Suprapubic skin (tissue), 4 donors: ENCODE measurements at regions not wholly inside any gene's neighbourhood (a gene's known extent, or its start where the extent isn't known, plus 50 kb on each side); places are given as distances from the start of the nearest gene placed in this dataset.

Experiments used
- EP300 ChIP-seq: sonication (generic); formaldehyde crosslinking; IDR thresholded peaks from one replicate; pipeline ENCODE4 v1.6.1; 2017; ENCODE audit warnings: antibody characterized with exemption
- POLR2A ChIP-seq, 2 donors: fragments of 450-650 bp; IDR thresholded peaks; one replicate each; pipeline ENCODE4 v1.6.1; 2017; ENCODE audit warnings: antibody characterized with exemption in 2 of 2, mild to moderate bottlenecking in 2 of 2, moderate library complexity in 2 of 2
- POLR2AphosphoS5 ChIP-seq, 3 donors: sonication (generic); formaldehyde crosslinking; IDR thresholded peaks; one replicate each; pipeline ENCODE4 v1.6.1; 2017; ENCODE audit warnings: antibody characterized with exemption in 3 of 3
- TF ChIP-seq, protein P1 (sequence below), 2 donors: fragments of 200-600 bp in 1 of 2; fragments of 450-650 bp in 1 of 2; sonication (generic) in 1 of 2; IDR thresholded peaks; one replicate each; pipeline ENCODE4 v1.5.1; 2016 to 2019; ENCODE audit warnings: antibody characterized with exemption in 2 of 2, mild to moderate bottlenecking in 1 of 2, moderate library complexity in 1 of 2

DNA sequence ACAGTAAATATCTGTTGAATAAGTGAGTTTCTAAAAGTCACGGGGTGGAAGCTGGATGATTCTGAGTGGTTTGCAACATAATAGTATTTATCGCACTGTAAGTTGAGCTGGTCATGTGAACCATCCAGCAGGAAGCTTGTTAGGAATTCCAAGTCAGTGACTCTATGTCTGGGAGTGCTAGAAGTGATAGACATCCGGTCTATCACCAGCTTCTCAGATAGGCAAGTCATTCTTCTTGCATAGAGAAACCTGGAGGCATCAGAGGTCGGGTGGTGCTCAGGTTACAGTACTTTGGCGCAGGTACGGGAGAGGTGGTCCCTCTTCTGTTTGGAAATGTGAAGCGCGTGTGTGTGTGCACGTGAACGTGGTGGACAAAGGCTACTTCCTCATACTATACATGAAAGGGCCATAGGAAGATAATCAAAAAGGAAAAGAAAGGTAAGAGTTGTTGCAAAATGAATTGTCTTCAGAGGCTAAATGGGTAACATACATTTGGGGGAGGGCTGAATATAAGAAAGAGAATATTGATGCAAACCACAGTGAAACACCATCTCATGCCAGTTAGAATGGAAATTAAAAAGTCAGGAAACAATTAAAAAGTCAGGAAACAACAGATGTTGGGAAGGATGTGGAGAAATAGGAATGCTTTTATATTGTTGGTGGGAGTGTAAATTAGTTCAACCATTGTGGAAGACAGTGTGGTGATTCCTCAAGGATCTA lies 299.3 kb upstream of the ZFP64 start:
- TF ChIP-seq, protein P1, sequence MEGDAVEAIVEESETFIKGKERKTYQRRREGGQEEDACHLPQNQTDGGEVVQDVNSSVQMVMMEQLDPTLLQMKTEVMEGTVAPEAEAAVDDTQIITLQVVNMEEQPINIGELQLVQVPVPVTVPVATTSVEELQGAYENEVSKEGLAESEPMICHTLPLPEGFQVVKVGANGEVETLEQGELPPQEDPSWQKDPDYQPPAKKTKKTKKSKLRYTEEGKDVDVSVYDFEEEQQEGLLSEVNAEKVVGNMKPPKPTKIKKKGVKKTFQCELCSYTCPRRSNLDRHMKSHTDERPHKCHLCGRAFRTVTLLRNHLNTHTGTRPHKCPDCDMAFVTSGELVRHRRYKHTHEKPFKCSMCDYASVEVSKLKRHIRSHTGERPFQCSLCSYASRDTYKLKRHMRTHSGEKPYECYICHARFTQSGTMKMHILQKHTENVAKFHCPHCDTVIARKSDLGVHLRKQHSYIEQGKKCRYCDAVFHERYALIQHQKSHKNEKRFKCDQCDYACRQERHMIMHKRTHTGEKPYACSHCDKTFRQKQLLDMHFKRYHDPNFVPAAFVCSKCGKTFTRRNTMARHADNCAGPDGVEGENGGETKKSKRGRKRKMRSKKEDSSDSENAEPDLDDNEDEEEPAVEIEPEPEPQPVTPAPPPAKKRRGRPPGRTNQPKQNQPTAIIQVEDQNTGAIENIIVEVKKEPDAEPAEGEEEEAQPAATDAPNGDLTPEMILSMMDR (IDR thresholded peaks at IDR 0.05), result no peak
- TF ChIP-seq POLR2A (IDR thresholded peaks at IDR 0.05), result no peak
- no peak for TF ChIP-seq POLR2AphosphoS5 (IDR thresholded peaks at IDR 0.05)
- TF ChIP-seq EP300, result no peak
